ENCODE measurements at regions not wholly inside any gene's neighbourhood (a gene's known extent, or its start where the extent isn't known, plus 50 kb on each side); places are given as distances from the start of the nearest gene placed in this dataset.

- no peak for TF ChIP-seq ZBTB40 (IDR thresholded peaks at IDR 0.05)
- TF ChIP-seq ZBTB40 (CRISPR knock-in tag; IDR thresholded peaks at IDR 0.05), result no peak
- no peak for TF ChIP-seq ZFP36L2 (CRISPR knock-in tag; IDR thresholded peaks at IDR 0.05)
- TF ChIP-seq HDAC6 (IDR thresholded peaks at IDR 0.05; ENCODE audit: low read depth, low read length), result no peak
- no peak for TF ChIP-seq ZNF775 (CRISPR knock-in tag; IDR thresholded peaks at IDR 0.05; ENCODE audit: borderline replicate concordance)
- no peak for TF ChIP-seq IKZF1 (IDR thresholded peaks at IDR 0.05)
- no peak for TF ChIP-seq ZKSCAN5 (CRISPR knock-in tag; IDR thresholded peaks at IDR 0.05)
- no peak for TF ChIP-seq ARID2 (CRISPR knock-in tag; IDR thresholded peaks at IDR 0.05; ENCODE audit: borderline replicate concordance)
- TF ChIP-seq ZNF362 (CRISPR knock-in tag; IDR thresholded peaks at IDR 0.05; ENCODE audit: borderline replicate concordance), result no peak
- TF ChIP-seq RXRA (CRISPR knock-in tag; IDR thresholded peaks at IDR 0.05), result no peak
- no peak for TF ChIP-seq ZNF441 (CRISPR knock-in tag; IDR thresholded peaks at IDR 0.05; ENCODE audit: borderline replicate concordance)
- no peak for TF ChIP-seq NFKB2 (CRISPR knock-in tag; IDR thresholded peaks at IDR 0.05; ENCODE audit: borderline replicate concordance)
- TF ChIP-seq ZNF710 (CRISPR knock-in tag; IDR thresholded peaks at IDR 0.05; ENCODE audit: borderline replicate concordance), result no peak
- TF ChIP-seq NFRKB (IDR thresholded peaks at IDR 0.05), result no peak
- TF ChIP-seq TEAD3 (CRISPR knock-in tag; optimal IDR thresholded peaks at IDR 0.05; ENCODE audit: borderline replicate concordance), result peak; percentile 59
- TF ChIP-seq ZNF510 (CRISPR knock-in tag; IDR thresholded peaks at IDR 0.05; ENCODE audit: low read depth), result no peak
- no peak for TF ChIP-seq TERF1 (CRISPR knock-in tag; IDR thresholded peaks at IDR 0.05)
Observed at GRCh38 chr11:134742956-134743819, 331.1 kb upstream of the B3GAT1 start (continued).
